A549 (cell line): ENCODE measurements at regions not wholly inside any gene's neighbourhood (a gene's known extent, or its start where the extent isn't known, plus 50 kb on each side); places are given as distances from the start of the nearest gene placed in this dataset.
"Not testable (repeated sequence)": the region's sequence is repeated elsewhere in the genome, so short reads cannot be mapped to it uniquely, and the experiment has no call there.

Experiments
- BHLHE40 ChIP-seq: IDR thresholded peaks from 2 replicates; pipeline ENCODE4 v1.6.1; 2012; ENCODE audit warnings: low read depth, low read length, inconsistent platforms
- CEBPB ChIP-seq, 2 experiments: fragments of >200 bp in 1 of 2; sonication (Bioruptor Twin) in 1 of 2; formaldehyde crosslinking in 1 of 2; IDR thresholded peaks; 2 replicates each; pipeline ENCODE4 v1.6.1; 2012 to 2016
- CTCF ChIP-seq: fragments of >200 bp; sonication (Bioruptor Twin); formaldehyde crosslinking; IDR thresholded peaks from 3 replicates; pipeline ENCODE4 v1.5.1; 2016
- E2F6 ChIP-seq: IDR thresholded peaks from 2 replicates; pipeline ENCODE4 v1.6.1; 2012; ENCODE audit warnings: low read depth, borderline replicate concordance
- EHF ChIP-seq: fragments of 250-450 bp; sonication (Bioruptor Pico); IDR thresholded peaks from 2 replicates; pipeline ENCODE4 v1.5.0; 2020; ENCODE audit warnings: mild to moderate bottlenecking
- EP300 ChIP-seq, 2 experiments: fragments of >200 bp; sonication (Bioruptor Twin); formaldehyde crosslinking; IDR thresholded peaks; 2 replicates in 1 of 2; 3 replicates in 1 of 2; pipeline ENCODE4 v1.6.1; 2016 to 2017
- MAX ChIP-seq: IDR thresholded peaks from 2 replicates; pipeline ENCODE4 v1.6.1; 2012
- POLR2A ChIP-seq: IDR thresholded peaks from 2 replicates; pipeline ENCODE4 v1.6.1; 2012; ENCODE audit warnings: mild to moderate bottlenecking, low read length
- POLR2AphosphoS2 ChIP-seq: conservative IDR thresholded peaks from 2 replicates; pipeline ENCODE4 v1.6.1; 2012; ENCODE audit warnings: low read length, improper control_type of control experiment, inconsistent platforms
- RAD21 ChIP-seq, 2 experiments: fragments of >200 bp in 1 of 2; sonication (Bioruptor Twin) in 1 of 2; formaldehyde crosslinking in 1 of 2; IDR thresholded peaks in 1 of 2; conservative IDR thresholded peaks in 1 of 2; 2 replicates in 1 of 2; 3 replicates in 1 of 2; pipeline ENCODE4 v1.6.1; 2012 to 2018; ENCODE audit warnings: inconsistent platforms in 1 of 2
- TP53 ChIP-seq: fragments of 250-450 bp; sonication (Bioruptor Pico); IDR thresholded peaks from 2 replicates; pipeline ENCODE4 v1.5.0; 2021; ENCODE audit warnings: mild to moderate bottlenecking, moderate library complexity

GRCh38 chr10:42336593-42337337 lies 301.6 kb downstream of the ZNF33B start:
- TF ChIP-seq EP300 (IDR thresholded peaks at IDR 0.05); MAX; POLR2AphosphoS2; CTCF; RAD21 (conservative IDR thresholded peaks at IDR 0.05 in 1 of 2, IDR thresholded peaks at IDR 0.05 in 1 of 2); E2F6; POLR2A; BHLHE40; TP53 (CRISPR knock-in tag); EHF; CEBPB (IDR thresholded peaks at IDR 0.05): not testable (repeated sequence)
